Embryonic facial prominence (tissue), 1 donor: ENCODE measurements at regions not wholly inside any gene's neighbourhood (a gene's known extent, or its start where the extent isn't known, plus 50 kb on each side); places are given as distances from the start of the nearest gene placed in this dataset.
"Not testable (repeated sequence)": the region's sequence is repeated elsewhere in the genome, so short reads cannot be mapped to it uniquely, and the experiment has no call there.

Experiments
- DNase-seq: peaks from one replicate; pipeline ENCODE4 v3.0.0-alpha.2; 2016; ENCODE audit errors: extremely low spot score

DNA sequence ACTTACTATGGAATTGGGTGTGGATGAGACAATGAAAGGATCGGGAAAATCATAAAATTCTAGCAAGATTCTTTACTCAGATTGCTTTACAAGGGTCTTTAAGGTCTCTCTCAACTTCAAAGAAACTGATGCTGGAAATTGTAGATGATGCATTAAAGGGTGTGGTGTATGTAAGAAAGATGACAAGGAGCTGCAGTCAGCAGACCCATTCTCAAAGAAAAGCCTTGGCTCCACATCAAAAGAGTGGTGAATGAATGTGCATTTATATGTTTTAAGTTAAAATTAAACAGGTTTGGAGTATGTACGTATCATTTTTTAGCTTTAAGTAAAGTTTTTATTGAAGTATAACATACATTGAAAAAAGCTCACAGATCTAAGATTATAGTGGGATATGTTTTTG, 194.5 kb downstream of the C12orf75 start:
- no peak for DNase-seq

DNA sequence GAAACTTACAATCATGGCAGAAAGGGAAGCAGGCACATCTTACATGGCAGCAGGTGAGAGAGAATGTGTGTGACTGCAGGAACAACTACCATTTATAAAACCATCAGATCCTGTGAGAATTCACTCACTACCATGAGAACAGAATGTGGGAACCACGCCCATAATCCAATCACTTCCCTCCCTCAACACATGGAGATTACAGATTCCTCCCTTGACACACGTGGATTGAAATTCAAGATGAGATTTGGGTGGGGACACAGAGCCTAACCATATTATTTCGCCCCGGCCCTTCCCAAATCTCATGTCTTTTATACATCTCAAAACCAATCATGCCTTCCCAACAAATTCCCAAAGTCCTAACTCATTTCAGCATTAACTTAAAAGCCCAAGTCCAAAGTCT, 203.6 kb downstream of the C12orf75 start:
- DNase-seq: no peak

DNA sequence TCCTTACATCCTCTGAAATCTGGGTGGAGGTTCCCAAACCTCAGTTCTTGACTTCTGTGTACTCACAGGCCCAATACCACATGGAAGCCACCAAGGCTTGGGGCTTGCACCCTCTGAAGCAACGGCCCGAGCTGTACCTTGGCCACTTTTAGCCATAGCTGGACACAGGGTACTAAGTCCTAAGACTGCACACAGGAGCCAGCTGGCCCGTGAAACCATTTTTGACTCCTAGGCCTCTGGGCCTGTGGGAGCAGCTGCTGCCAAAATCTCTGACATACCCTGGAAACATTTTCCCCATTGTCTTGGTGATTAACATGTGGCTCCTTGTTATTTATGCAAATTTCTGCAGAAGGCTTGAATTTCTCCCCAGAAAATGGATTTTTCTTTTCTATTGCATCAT, 204.5 kb downstream of the C12orf75 start:
- not testable (repeated sequence) for DNase-seq

DNA sequence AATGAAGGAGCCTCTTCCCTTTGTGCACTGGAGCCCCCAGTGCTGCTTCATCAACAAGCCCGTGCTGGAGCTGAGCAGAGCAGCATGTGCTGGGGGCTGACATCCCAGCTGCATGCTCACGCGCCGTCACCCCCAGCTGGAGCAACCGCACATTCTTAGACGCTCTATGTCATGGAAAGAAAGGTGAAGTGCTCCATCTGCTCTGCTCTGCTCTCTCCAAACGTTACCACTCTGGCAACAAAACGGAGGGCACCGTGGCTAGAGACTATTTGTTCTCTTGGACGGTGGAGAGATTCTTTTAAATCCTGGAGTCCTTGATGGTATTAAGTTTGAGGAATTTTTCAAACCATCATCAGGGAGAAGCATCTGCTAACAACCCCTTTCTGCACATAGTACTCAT, 208.4 kb downstream of the C12orf75 start:
- DNase-seq: no peak

DNA sequence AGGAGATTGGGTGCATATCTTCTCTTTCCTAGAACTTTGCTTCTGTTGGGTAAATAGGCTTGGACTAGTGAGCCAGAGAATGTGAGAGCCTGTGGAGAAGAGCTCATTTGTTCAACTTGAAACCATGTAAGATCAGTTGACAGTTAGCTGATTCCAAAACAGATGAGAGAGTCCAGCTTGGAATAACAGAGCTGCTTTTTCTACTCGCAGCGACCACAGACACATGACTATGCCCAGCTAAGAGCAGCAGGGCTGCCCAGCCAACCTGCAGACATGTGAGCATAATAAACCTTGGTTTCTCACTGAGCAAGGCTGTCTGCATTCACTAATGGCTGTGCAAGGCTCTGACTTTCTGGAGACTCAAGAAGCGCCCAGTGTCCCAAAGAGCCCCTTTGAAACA, 209.2 kb downstream of the C12orf75 start:
- DNase-seq: no peak

DNA sequence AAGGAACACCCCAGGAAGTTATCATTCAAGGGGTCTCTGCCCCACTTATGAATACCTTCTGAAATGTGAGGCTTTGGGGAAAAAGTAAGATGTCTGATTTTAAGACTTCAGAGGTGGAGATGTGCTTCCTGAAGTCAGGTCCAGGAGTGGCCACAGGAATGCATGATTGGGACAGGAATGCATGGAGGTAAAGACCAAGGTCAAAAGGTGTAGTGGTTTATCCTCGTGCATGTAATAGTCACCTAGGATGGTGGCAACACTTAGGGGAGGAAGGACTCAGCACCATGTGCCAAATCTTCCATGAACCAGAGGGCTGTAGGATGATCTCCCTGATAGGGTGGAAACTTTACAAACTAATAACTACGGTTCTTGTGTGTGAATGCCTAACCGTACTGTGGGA, 217.3 kb downstream of the C12orf75 start:
- no peak for DNase-seq

DNA sequence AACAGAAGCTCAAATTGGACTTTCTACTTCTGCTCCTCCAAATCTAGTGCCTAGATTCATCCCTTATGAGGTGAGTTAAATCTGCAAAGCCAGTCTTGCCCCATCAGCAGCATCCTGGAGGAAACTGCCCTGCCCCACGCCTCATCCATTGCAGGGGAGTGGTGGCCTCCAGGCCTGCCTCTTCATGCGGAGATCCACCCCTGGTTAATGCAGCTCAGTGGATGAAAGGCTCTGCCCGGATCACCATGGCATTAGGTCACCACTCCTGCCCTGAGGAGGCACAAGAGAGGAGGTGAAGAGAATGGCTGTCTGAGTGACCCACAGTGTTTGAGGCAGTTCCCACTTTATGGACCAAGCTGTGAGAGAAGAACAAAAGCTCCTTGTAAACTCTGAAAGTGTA, 218.1 kb downstream of the C12orf75 start:
- DNase-seq: no peak

DNA sequence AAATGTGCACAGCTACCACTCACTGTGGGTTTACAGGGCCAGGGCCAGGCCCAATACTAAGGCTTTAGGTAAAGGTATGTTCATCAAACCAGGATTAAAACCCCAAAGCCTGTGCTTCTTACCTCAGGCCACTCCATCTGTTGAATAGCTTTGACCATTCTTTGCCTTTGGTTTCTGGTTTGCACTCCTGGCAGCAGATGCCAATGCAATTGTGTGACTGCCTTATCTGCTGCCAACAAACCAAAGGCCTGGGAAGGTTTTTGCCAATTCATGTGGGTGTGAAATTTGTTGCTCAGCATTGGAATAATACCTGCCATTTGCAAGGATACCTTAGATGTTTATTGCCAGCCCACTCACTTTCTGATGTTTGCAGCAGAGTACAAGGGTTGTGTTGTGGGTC, 221.6 kb downstream of the C12orf75 start:
- no peak for DNase-seq

DNA sequence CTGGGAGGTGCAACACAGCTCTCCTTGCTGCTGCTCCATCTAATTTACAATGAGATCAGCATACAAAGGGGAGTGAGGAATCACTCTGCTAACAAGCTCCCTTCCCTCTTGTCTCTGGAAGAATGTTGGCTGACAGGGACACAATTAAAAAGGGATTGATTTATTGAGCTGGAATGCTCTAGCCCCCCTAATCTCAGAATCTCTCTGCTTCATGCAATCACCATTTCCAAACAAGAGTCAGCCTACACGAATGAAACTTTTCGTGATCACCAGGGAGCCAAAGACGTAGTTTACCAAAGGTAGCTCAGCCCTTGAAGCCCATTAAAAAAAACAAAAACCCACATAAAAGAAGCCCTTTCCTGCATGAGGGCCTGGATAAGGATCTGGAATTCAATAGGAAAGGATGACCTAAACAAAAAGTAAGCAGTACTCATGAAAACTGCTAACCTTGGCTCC, 223.8 kb downstream of the C12orf75 start:
- DNase-seq: no peak

DNA sequence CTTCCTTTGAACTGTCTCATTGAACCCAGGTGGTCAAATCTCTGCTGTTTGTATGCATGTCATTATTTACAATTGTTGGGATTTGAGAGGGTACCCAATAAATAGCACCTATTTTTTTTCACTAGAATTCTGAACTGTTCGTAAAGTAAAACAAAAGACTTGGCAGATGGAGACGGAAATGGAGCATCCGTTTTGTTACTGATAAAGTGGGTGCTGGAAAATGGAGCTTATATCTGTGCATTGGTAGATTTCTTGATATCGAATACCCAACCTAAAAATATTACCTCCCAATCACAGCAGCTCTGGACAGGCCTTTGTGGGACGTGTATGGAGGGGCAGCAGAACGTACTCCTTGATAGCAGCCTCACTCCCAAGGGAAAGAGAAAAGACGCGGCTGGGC, 224.4 kb downstream of the C12orf75 start:
- no peak for DNase-seq

DNA sequence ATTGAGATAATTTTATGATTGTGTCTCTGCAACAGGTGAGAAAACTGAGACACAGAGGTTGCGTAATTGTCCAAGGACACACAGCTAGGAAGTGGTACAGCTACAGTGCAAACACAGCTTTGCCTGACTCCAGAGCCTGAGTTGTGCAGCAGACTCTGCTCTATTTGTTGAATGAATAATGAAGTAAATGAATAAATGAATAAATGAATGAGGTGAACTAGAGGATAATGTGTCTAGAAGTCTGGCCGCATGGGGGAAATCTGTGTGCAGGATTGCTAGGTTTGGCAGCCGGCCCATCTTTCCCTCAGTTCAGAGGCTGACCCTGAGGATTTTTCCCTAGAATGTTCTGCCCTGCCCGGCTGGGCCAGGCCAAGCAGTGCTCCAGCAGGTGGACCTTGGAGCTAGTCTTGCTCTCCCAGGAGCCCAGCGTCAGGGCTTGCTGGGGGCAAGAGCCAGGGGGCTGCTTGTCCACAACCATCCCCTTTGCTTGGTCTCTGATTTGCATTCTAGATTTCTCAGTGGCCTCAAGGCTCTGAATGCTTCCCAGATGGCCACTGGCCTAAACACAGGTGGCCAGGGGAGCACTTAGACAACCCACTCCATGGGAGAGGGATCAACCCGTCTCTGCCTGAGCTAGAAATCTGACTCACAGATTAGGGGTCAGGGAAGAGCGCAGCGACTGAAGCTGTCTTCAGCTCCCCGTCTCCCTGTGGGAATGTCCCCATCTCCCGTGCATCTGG, 225.2 kb downstream of the C12orf75 start:
- no peak for DNase-seq

DNA sequence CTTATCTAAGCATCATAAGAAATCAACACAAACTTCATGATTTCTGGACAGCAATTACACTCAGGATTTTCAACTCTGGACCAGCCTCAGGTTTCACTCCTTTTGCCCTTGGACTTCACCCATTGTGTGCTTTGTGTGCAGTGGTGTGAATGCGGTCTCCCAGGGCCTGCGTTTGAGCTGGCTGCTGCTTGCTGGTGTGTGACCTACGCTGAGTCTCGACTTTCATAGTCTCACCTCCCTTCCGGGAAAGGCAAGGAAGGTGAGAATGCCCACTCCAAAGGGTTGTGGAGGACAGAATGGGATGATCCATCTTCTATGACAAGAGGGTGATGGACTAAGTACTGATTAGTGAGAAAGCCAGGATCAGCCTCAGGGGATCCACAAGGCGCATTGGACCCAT, 228.8 kb downstream of the C12orf75 start:
- DNase-seq: no peak

DNA sequence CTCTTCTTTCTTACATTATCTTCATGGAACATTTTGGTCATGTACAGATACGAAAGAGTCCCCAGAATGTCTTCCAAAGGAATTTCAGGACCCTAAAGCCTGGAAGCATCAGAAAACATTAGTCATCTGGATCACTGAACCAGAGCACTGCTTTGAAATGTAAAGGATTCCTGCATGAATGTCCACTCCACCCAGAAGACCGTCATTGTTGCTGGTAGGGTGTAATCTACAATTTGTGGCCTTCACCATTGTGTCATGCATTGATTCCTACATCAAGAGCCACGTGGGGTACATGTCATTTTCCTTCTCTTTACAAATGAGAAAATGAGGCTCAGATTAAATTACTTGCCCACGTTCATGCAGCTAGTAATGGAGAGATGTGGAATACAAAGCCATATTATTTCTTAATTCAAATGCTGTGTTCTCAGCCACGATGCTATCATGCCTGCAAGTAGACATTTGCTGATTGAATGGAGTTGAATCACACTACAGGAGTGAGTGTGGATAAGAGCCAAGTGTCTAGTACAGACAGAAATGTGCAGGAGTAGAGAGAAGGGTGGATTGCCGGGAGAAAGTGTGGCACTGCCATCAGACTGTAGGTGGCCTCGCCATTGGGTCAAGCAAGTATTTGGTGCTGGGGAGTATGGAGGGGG, 231.2 kb downstream of the C12orf75 start:
- no peak for DNase-seq

DNA sequence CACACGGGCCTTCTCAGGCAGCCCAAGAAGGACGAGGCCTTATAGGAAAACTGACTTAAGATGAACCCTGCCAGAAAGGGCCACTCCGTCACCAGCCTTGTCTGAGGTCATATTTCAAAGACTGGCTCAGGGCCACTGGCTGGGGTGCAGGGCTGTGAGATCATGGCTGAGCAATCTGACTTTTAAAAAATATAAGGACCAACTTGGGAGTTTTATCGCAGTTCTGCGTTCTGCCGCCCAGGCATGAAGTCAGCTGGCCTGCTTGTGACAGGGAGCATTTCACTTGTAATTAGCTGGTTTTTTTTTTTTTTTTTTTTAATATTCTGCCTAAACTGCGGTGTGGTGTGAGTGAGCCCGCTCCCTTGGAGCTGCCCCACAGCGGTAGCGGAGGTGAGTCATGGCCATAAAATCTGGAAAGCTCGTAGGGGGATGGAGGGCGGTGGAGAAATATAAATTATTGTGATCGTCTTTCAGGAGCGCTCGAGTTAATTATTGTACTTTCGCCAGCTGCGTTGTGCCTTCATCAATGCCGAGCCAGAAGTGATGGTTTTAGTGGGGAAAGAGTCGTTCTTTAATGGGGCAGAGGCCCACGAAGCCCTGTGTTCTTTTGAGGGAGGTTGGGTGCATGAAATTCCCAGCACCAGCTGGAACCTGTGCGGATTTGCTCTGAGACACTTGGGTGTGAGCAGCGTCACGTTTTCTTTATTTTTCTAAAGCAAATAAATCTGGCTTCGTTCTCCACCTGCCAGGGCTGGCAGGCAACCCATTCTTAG, 231.9 kb downstream of the C12orf75 start:
- no peak for DNase-seq

DNA sequence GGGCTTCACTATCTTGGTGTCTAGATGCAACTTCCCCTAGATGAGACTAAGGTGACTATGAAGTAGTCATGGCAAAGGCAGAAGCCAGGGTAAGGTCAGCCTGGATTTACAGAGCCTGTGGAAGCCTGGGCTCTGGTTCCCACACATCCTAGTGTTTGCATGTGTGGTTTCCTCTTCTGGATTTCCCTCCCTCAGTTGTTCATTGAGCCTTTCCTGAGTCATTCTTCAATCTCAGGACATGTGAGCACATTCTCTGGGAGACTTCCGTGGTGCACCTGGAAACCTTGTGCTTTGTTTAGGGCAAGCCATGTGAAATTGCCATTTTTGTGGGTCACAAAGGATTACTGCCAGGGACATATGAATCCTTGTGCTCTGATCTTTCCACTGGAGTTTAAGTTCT, 236.6 kb downstream of the C12orf75 start:
- DNase-seq: no peak

DNA sequence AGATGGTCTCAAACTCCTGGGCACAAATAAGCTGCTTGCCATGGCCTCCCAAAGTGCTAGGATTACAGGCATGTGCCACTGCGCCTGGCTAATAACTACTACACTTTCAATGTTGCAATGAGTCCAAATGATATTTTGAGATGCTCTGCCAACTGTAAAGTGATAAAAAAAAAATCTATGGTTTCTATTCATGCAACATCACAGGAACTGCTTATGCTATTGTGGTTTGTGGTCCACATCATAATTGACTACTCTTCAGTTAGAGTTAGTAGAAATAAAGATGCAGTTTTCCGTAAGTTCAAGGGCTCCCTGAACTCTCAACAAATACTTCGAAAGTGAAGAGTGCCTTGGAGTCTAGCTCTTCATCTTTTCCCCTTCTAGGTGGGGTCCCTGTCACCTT, 239.4 kb downstream of the C12orf75 start:
- DNase-seq: no peak

DNA sequence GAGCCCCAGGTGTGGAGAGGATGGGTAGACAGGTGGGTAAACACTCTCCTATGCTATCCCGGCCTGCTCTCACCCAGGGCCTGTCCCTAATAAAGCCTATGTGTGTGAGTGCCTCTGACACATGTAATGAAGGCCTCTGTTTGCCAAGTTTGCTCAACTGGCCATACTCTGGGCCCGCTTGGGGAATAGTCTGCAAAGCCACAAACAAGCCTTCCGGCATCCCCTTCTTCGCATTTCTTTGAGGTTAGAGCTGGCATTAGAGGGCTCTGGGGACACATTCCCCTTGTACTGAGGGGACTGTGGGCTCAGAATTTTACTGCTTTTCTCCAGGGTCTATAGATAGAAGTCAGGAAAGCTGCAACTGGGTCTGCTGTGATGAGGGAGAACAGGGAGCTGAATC, 240.5 kb downstream of the C12orf75 start:
- no peak for DNase-seq

DNA sequence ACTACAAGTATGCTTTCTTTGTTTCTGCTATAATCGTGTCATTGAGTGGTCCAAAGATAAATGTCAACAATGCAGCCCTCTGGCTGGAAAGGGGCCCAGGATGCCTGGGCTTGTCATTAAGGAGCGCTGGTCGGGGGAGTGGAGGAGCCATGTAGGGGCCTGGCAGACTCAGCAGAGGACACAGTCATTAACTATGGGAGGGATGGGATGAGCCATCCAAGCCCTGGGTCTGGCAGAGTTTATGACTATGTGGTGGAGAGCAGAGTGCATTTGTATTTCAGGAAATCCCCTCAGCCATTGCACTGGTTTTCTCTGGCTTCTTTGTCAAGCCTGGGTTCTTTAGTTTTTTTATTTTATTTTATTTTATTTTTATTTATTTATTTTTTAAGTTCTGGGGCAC, 243.1 kb downstream of the C12orf75 start:
- no peak for DNase-seq

DNA sequence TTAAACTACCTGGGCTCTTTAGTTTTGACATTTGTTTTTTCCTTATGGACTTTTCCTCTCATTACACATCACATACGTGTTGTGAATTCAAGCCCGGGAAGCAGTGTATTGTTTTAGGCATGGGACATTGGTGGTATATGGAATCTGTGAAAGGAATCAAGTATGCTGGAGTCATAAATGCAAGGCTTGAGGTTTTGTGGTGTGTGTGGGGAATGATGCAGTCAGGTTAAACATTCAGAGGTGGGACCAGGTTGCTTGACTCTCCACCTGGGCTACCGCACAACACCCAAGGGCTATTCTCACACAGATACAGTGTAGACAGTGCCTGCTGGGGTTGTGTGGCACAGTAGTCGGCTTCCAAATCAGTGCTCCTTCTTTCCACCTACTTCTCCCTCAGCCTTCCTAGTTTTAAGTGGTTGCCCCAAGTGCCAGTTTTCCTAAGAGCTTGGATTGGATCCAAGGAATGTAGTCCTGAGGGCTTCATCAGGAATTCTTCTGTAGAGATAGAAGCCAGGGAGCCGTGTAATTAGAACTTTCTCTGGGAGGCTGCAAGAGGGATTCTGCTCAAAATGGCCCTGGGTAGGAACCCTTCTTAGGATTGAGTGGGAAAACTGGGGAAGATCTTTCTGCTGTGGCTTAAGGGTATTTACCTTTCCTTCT, 243.7 kb downstream of the C12orf75 start:
- DNase-seq: no peak

DNA sequence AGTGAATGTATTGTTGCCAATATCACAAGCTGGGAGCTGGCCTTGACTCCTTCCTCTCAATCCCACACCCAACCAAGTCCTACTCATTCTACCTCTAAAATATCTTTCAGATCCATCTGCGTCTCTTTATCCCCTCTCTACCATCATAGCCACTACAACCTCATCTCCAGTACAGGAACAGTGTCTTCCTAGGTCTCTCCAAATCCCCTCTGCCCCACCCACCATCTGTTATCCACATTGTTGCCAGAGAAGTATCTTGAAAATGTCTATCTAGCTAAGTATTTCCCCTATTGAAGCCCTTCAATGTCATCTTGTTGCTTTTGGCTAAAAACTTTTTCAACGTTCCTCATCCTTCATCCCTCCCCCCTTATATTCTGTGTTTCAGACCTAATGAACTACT, 244.7 kb downstream of the C12orf75 start:
- DNase-seq: no peak

DNA sequence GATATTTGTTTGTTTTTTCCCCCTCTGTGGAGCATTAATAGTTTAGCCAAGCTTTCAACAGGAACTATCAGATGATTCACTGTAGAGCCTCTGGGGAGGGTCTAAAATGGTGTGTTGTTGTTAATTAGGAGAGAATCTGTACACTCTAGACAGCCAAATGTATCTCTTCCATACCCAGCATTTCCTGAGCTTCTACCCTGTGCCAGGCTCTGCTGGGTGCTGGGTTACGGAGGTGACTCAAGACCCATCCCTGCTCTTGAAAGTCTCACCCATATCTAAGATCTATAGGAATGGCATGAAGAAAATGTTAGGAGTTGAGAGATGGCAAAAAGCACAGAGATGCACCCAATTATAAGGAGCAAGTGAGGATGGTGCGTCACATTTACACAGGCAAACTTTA, 245.8 kb downstream of the C12orf75 start:
- no peak for DNase-seq

DNA sequence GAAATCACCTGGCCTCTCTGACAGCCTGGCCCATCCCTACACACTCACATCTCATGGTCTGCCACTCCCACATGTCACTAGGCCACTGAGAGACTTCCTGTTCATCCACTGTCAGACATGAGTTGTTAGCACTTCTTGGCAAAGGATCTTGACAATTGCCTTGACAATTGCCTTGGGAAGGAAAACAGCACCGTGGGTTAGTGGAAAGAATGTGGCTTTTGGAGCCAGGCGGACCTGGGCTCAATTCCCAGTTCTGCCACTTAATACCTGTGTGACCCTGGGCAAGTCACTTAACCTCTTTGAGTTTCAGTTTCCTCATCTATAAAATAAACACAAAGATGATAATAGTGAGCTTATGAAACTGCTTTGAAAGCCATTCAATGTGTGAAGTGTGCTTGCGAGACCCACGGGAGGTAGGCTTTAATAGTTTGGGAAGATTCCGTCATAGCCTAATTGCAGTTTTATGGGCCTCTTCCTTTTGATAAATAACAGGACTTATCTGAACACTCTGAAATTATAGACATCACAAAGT, 250.4 kb downstream of the C12orf75 start:
- DNase-seq: no peak
